ENCODE measurements at regions not wholly inside any gene's neighbourhood (a gene's known extent, or its start where the extent isn't known, plus 50 kb on each side); places are given as distances from the start of the nearest gene placed in this dataset.
A peak's percentile ranks its signal among the peaks of the same experiment; 100 is the strongest.
"Not testable (repeated sequence)": the region's sequence is repeated elsewhere in the genome, so short reads cannot be mapped to it uniquely, and the experiment has no call there.

DNA sequence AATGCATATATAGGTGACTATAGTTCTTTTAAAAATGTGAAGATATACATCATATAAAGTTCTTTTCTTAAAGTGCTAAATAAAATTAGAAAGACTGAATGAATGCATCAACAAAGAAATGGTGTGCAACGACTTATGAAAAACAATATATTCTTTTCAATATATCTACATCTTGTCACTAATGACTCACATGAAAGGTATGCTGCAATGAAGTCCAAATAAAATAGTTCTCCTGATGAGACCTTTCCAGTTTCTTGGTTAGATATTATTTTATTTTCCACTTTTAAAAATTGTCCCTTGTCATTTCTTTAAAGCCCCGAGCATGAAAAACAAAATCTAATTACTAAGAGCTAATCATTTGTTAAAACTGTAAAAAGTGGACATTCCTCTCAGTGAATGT, 462.1 kb downstream of the PCDH11X start:
- Histone ChIP-seq H3K27ac (ENCODE audit: low read depth, low read length) (no peak overlapping the region), H3K4me1 (ENCODE audit: insufficient read depth, low read length) (no peaks in the 10 kb centered on the region), H3K9me3 (ENCODE audit: control insufficient read depth in 1 of 2, low read length in 2 of 2) (no peaks in the 10 kb centered on the region), H3K36me3 (ENCODE audit: insufficient read depth, low read length) (no peaks in the 10 kb centered on the region), H3K27me3 (ENCODE audit: insufficient read depth, low read length) (no peaks in the 10 kb centered on the region), H3K4me3 (ENCODE audit: low read length in 2 of 2) (no peak overlapping the region)
- Mint-ChIP-seq H3K36me3 (no peaks in the 10 kb centered on the region), H3K27ac (no peak overlapping the region), H3K4me3 (no peak overlapping the region), H3K9me3 (no peaks in the 10 kb centered on the region), H3K4me1 (no peaks in the 10 kb centered on the region), H3K27me3 (no peaks in the 10 kb centered on the region)
- POLR2A ChIA-PET (ENCODE audit: partially characterized antibody), result no interaction called here
- CTCF ChIA-PET (ENCODE audit: partially characterized antibody), result no interaction called here
- intact Hi-C loops (cut with micrococcal nuclease), result no loop called here
- no peak for DNase-seq

DNA sequence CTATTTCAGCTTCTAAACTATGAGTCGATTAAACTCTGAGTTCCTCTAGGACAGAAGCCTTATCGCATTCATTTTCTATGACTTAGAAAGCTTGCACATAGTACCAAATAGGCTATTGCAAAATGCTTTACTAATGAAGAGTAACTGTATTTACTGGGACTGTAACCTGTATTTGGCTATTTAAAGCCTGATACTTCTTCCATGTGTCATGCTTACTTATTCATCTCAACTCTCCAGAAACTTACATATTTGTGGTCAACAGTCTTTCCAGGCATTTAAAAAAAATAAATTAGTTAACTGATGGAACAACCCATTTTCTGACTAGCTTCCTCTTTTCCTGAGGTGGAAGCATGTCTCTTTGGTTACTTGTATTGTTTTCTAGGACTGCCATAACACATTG, 467.9 kb downstream of the PCDH11X start:
- H3K4me1 Mint-ChIP-seq, result no peaks in the 10 kb centered on the region
- H3K4me1 ChIP-seq (ENCODE audit: insufficient read depth, low read length), result no peaks in the 10 kb centered on the region
- H3K27me3 ChIP-seq (ENCODE audit: insufficient read depth, low read length), result no peaks in the 10 kb centered on the region
- no peak overlapping the region for H3K4me3 ChIP-seq (ENCODE audit: low read length in 2 of 2)
- H3K36me3 Mint-ChIP-seq, result no peaks in the 10 kb centered on the region
- no peak for DNase-seq
- ChIA-PET POLR2A (ENCODE audit: partially characterized antibody) (no interaction called here), CTCF (ENCODE audit: partially characterized antibody) (no interaction called here)
- H3K9me3 ChIP-seq (ENCODE audit: control insufficient read depth in 1 of 2, low read length in 2 of 2), result no peaks in the 10 kb centered on the region
- no peak overlapping the region for H3K4me3 Mint-ChIP-seq
- H3K27ac Mint-ChIP-seq, result no peak overlapping the region
- peaks cover 0 to 3% (median 0%) of the 10 kb centered on the region in 8 donors for H3K9me3 Mint-ChIP-seq
- no peaks in the 10 kb centered on the region for H3K36me3 ChIP-seq (ENCODE audit: insufficient read depth, low read length)
- intact Hi-C loops (cut with micrococcal nuclease), result no loop called here
- H3K27ac ChIP-seq (ENCODE audit: low read depth, low read length), result no peak overlapping the region
- H3K27me3 Mint-ChIP-seq, result no peaks in the 10 kb centered on the region

DNA sequence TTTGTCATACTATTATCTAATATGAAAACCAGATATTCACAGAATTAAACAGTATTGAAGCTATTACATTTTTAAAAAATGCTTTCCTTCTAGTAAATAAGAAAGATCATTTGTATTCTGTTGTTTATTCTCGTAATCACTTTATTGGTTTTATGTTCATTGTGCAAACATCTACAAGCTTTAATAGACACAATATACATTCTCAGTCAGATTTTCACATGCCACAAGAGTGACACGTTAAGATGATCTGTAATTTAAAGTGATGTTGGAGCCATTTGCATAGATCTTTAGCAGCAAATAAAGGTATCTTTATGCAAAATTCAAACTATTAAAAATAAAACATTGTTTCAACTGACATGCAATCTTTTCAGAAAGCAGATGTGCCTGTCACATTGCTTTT, 469.9 kb downstream of the PCDH11X start:
- no peak for DNase-seq
- Mint-ChIP-seq H3K27ac (no peak overlapping the region), H3K4me1 (no peaks in the 10 kb centered on the region), H3K9me3 (peaks cover 0 to 3% (median 0%) of the 10 kb centered on the region in 8 donors), H3K27me3 (no peaks in the 10 kb centered on the region), H3K36me3 (no peaks in the 10 kb centered on the region), H3K4me3 (no peak overlapping the region)
- CTCF ChIA-PET (ENCODE audit: partially characterized antibody), result no interaction called here
- H3K27ac ChIP-seq (ENCODE audit: low read depth, low read length), result no peak overlapping the region
- intact Hi-C loops (cut with micrococcal nuclease), result no loop called here
- H3K4me3 ChIP-seq (ENCODE audit: low read length in 2 of 2), result no peak overlapping the region
- H3K9me3 ChIP-seq (ENCODE audit: control insufficient read depth in 1 of 2, low read length in 2 of 2), result no peaks in the 10 kb centered on the region
- H3K4me1 ChIP-seq (ENCODE audit: insufficient read depth, low read length), result no peaks in the 10 kb centered on the region
- H3K27me3 ChIP-seq (ENCODE audit: insufficient read depth, low read length), result no peaks in the 10 kb centered on the region
- POLR2A ChIA-PET (ENCODE audit: partially characterized antibody), result no interaction called here
- H3K36me3 ChIP-seq (ENCODE audit: insufficient read depth, low read length), result no peaks in the 10 kb centered on the region

DNA sequence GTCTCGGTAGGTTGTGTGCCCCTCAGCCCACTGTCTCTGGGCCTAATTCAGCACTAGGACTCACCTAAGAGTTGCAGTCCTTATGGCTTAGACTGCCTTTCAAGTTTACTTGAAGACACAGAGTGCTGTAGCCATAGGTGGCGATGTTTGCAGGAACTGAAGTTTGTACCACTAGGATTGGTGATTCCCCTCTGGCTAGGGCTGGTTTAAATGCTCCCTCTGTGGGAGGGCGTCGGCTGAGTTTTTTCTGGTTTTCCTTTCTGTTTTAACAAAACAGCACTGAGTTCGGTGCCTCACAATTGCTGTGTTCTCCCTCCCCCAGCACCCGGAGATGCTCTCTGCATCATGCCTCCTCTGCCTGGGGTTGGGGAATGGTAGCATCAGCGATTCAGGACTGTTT, 480.9 kb downstream of the PCDH11X start:
- ChIA-PET POLR2A (ENCODE audit: partially characterized antibody) (no interaction called here), CTCF (ENCODE audit: partially characterized antibody) (no interaction called here)
- Mint-ChIP-seq H3K9me3 (peaks cover 0 to 22% (median 13%) of the 10 kb centered on the region in 8 donors), H3K27me3 (no peaks in the 10 kb centered on the region), H3K27ac (no peak overlapping the region), H3K4me3 (no peak overlapping the region), H3K4me1 (no peaks in the 10 kb centered on the region), H3K36me3 (no peaks in the 10 kb centered on the region)
- peak in 1 of 5 donors; percentile 5 for DNase-seq
- no peaks in the 10 kb centered on the region for H3K9me3 ChIP-seq (ENCODE audit: control insufficient read depth in 1 of 2, low read length in 2 of 2)
- no peak overlapping the region for H3K4me3 ChIP-seq (ENCODE audit: low read length in 2 of 2)
- no peak overlapping the region for H3K27ac ChIP-seq (ENCODE audit: low read depth, low read length)
- no peaks in the 10 kb centered on the region for H3K4me1 ChIP-seq (ENCODE audit: insufficient read depth, low read length)
- intact Hi-C loops (cut with micrococcal nuclease), result no loop called here
- no peaks in the 10 kb centered on the region for H3K27me3 ChIP-seq (ENCODE audit: insufficient read depth, low read length)
- H3K36me3 ChIP-seq (ENCODE audit: insufficient read depth, low read length), result no peaks in the 10 kb centered on the region

DNA sequence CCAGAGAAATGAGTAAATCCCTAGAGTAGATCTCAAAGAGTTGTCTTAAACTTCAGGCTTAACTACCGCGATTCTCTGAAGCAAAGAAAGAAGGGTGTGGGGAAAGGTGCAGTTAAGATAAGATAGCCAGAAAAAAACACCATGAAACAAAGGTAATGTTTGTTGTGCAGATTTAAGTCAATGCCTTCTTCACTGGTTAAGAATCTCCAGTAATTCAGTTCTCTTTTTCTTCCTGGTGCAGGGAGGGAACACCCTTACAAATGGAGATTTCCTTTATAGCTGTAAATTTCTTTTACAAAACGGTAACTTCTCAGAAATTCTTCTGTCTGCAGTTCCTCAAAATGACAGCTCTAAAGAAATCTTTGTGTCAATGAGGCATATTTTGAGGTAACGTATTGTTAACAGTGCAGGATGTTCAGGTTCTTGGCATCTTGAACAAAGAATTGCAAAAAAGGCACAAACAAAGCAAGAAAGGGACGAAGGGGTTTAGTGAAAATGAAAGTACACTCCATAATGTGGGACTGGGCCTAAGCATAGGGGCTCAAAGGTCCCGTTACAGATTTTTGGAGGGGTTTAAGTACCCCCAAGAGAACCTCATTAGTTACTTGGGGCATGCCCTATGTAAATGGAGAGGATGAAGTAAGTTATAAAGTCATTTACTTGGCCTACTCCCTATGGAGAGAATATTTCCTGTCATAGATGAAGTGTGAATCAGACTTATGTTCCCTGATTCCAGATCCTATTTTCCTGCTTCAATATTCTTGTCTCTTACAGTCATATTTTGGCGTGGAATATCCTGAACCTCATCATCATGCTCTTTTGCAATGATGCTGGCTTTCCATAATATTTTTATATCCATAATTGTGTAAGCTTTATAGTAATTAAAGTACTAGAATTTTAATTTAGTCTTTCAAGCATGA, 492.0 kb downstream of the PCDH11X start:
- ChIA-PET CTCF (ENCODE audit: partially characterized antibody) (no interaction called here), POLR2A (ENCODE audit: partially characterized antibody) (no interaction called here)
- H3K4me1 Mint-ChIP-seq, result peaks cover 0 to 3% (median 1%) of the 10 kb centered on the region in 4 donors
- H3K27me3 Mint-ChIP-seq, result no peaks in the 10 kb centered on the region
- no peak overlapping the region for H3K27ac ChIP-seq (ENCODE audit: low read depth, low read length)
- intact Hi-C loops (cut with micrococcal nuclease), result no loop called here
- no peaks in the 10 kb centered on the region for H3K36me3 Mint-ChIP-seq
- H3K9me3 Mint-ChIP-seq, result peaks cover 0 to 2% (median 0%) of the 10 kb centered on the region in 8 donors
- no peaks in the 10 kb centered on the region for H3K9me3 ChIP-seq (ENCODE audit: control insufficient read depth in 1 of 2, low read length in 2 of 2)
- H3K27ac Mint-ChIP-seq, result no peak overlapping the region
- H3K27me3 ChIP-seq (ENCODE audit: insufficient read depth, low read length), result no peaks in the 10 kb centered on the region
- no peaks in the 10 kb centered on the region for H3K36me3 ChIP-seq (ENCODE audit: insufficient read depth, low read length)
- H3K4me1 ChIP-seq (ENCODE audit: insufficient read depth, low read length), result no peaks in the 10 kb centered on the region
- no peak overlapping the region for H3K4me3 Mint-ChIP-seq
- H3K4me3 ChIP-seq (ENCODE audit: low read length in 2 of 2), result no peak overlapping the region
- no peak for DNase-seq

- CTCF ChIA-PET (ENCODE audit: partially characterized antibody); H3K27me3 Mint-ChIP-seq; H3K27me3 ChIP-seq (ENCODE audit: insufficient read depth, low read length); H3K27ac ChIP-seq (ENCODE audit: low read depth, low read length); H3K36me3 ChIP-seq (ENCODE audit: insufficient read depth, low read length); H3K4me1 ChIP-seq (ENCODE audit: insufficient read depth, low read length); H3K9me3 ChIP-seq (ENCODE audit: control insufficient read depth in 1 of 2, low read length in 2 of 2); H3K4me1 Mint-ChIP-seq; H3K4me3 ChIP-seq (ENCODE audit: low read length in 2 of 2); H3K4me3 Mint-ChIP-seq; DNase-seq; H3K9me3 Mint-ChIP-seq; POLR2A ChIA-PET (ENCODE audit: partially characterized antibody); intact Hi-C loops (cut with micrococcal nuclease); H3K36me3 Mint-ChIP-seq; H3K27ac Mint-ChIP-seq: not testable (repeated sequence)
These were observed 499.4 kb downstream of the PCDH11X start for GRCh38 chrX:92278556-92278955.

- H3K27me3 Mint-ChIP-seq; H3K27ac ChIP-seq (ENCODE audit: low read depth, low read length); POLR2A ChIA-PET (ENCODE audit: partially characterized antibody); H3K4me3 ChIP-seq (ENCODE audit: low read length in 2 of 2); H3K36me3 Mint-ChIP-seq; DNase-seq; H3K9me3 ChIP-seq (ENCODE audit: control insufficient read depth in 1 of 2, low read length in 2 of 2); H3K27me3 ChIP-seq (ENCODE audit: insufficient read depth, low read length); H3K4me1 ChIP-seq (ENCODE audit: insufficient read depth, low read length); H3K4me1 Mint-ChIP-seq; H3K4me3 Mint-ChIP-seq; intact Hi-C loops (cut with micrococcal nuclease); H3K9me3 Mint-ChIP-seq; H3K36me3 ChIP-seq (ENCODE audit: insufficient read depth, low read length); H3K27ac Mint-ChIP-seq; CTCF ChIA-PET (ENCODE audit: partially characterized antibody): not testable (repeated sequence)
These were observed 501.2 kb downstream of the PCDH11X start for GRCh38 chrX:92280347-92280746.
